ENCODE measurements at regions not wholly inside any gene's neighbourhood (a gene's known extent, or its start where the extent isn't known, plus 50 kb on each side); places are given as distances from the start of the nearest gene placed in this dataset.

DNA sequence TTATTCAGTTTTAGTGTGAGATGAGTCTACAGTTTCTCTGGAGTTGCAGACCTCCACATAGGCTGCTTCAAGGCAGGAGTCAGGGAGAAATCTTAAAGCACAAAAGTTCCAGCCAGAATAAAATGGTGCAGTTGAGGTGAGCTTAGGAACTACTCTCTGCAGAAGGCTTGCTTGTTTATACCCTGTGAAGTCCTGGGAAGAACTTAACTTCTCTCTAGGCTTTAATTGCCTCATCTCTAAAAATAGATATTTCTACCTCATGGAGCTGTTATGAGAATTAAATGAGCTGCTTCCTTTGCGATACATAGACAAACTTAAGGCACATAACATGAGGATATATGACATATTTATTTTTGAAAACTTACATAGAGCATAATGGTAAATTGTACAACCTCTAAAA is 286.2 kb downstream of the GPATCH2 start:
- Histone ChIP-seq H3K9me3 (ENCODE audit: low read depth) (no peaks in the 10 kb centered on the region), H3K36me3 (no peaks in the 10 kb centered on the region), H3K4me3 (no peak overlapping the region), H3K27ac (no peak overlapping the region), H3K27me3 (no peaks in the 10 kb centered on the region), H3K4me1 (ENCODE audit: low read depth) (peaks cover 21% of the 10 kb centered on the region)
- no peak for DNase-seq (ENCODE audit: low read depth in 1 of 2, low spot score in 1 of 2)
- TF ChIP-seq, protein P1, sequence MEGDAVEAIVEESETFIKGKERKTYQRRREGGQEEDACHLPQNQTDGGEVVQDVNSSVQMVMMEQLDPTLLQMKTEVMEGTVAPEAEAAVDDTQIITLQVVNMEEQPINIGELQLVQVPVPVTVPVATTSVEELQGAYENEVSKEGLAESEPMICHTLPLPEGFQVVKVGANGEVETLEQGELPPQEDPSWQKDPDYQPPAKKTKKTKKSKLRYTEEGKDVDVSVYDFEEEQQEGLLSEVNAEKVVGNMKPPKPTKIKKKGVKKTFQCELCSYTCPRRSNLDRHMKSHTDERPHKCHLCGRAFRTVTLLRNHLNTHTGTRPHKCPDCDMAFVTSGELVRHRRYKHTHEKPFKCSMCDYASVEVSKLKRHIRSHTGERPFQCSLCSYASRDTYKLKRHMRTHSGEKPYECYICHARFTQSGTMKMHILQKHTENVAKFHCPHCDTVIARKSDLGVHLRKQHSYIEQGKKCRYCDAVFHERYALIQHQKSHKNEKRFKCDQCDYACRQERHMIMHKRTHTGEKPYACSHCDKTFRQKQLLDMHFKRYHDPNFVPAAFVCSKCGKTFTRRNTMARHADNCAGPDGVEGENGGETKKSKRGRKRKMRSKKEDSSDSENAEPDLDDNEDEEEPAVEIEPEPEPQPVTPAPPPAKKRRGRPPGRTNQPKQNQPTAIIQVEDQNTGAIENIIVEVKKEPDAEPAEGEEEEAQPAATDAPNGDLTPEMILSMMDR (IDR thresholded peaks at IDR 0.05; ENCODE audit: low read depth, low read length) = no peak

DNA sequence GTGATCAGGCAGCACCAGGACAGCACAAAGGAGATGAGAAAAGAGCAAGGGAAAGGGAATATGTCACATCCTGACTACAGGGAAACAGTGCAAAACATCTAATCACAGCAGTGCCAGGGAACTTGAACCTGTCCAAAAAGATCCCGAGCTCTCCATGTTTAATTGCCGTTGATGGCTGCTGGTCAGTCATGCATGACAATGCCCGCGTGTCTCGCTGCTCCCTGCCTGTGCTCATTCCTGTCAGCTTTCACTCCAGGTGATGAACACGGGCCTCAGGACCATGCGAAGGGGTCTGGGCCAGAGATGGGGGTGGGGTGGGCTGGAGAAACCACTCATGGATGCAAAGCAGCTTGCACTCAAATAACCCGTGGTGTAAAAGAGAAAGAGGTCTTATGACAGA is 287.0 kb downstream of the GPATCH2 start:
- TF ChIP-seq, protein P1 (IDR thresholded peaks at IDR 0.05; ENCODE audit: low read depth, low read length) = no peak
- H3K9me3 ChIP-seq (ENCODE audit: low read depth) = no peaks in the 10 kb centered on the region
- no peak overlapping the region for H3K4me3 ChIP-seq
- no peaks in the 10 kb centered on the region for H3K36me3 ChIP-seq
- H3K27me3 ChIP-seq = no peaks in the 10 kb centered on the region
- peaks cover 21% of the 10 kb centered on the region for H3K4me1 ChIP-seq (ENCODE audit: low read depth)
- no peak for DNase-seq (ENCODE audit: low read depth in 1 of 2, low spot score in 1 of 2)
- no peak overlapping the region for H3K27ac ChIP-seq

DNA sequence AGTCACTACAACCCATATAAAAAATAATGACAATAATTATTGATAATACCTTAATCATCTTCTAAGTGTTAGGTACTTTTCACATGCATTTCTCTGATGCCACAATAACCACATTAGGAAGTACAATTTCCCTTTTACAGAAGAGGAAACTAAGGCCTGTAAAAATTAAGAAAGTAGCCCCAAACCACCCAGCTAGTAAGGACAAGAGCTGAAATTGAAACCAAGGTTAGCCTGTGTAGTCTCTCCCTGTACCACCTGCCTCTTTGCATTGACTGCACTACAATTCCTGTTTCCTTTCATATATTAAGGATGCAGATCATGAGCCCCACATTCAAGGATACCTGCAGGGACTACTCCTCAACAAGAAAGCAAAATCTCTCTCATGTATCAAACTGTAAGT is 288.8 kb downstream of the GPATCH2 start:
- no peaks in the 10 kb centered on the region for H3K9me3 ChIP-seq (ENCODE audit: low read depth)
- H3K36me3 ChIP-seq = no peaks in the 10 kb centered on the region
- H3K27me3 ChIP-seq = no peaks in the 10 kb centered on the region
- no peak overlapping the region for H3K4me3 ChIP-seq
- H3K4me1 ChIP-seq (ENCODE audit: low read depth) = peaks cover 21% of the 10 kb centered on the region
- peak overlapping the region; percentile 32 for H3K27ac ChIP-seq
- no peak for DNase-seq (ENCODE audit: low read depth in 1 of 2, low spot score in 1 of 2)
- TF ChIP-seq, protein P1 (IDR thresholded peaks at IDR 0.05; ENCODE audit: low read depth, low read length) = no peak

DNA sequence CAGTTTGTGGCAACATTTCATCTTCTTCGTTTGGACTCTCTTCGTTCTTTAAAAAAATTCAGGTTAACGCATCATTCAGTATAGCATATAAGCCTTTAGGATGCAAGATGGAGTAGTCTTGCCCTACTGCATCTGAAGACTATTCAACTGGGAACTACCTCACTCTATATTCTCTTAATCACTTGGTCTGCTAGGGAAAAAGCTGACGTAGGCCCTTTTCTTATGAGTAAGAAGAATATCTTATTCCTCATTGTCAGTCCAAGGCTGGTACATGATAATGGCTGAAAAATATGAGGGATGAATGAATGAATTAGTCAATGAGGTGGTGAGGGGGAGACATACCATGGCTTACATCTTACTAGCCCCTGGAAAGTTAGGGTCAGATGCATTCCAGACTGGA is 294.2 kb downstream of the GPATCH2 start:
- Histone ChIP-seq H3K4me1 (ENCODE audit: low read depth) (peaks cover 17% of the 10 kb centered on the region), H3K36me3 (no peaks in the 10 kb centered on the region), H3K27me3 (no peaks in the 10 kb centered on the region), H3K27ac (no peak overlapping the region), H3K9me3 (ENCODE audit: low read depth) (no peaks in the 10 kb centered on the region), H3K4me3 (no peak overlapping the region)
- DNase-seq (ENCODE audit: low read depth in 1 of 2, low spot score in 1 of 2) = no peak
- TF ChIP-seq, protein P1 (IDR thresholded peaks at IDR 0.05; ENCODE audit: low read depth, low read length) = no peak

DNA sequence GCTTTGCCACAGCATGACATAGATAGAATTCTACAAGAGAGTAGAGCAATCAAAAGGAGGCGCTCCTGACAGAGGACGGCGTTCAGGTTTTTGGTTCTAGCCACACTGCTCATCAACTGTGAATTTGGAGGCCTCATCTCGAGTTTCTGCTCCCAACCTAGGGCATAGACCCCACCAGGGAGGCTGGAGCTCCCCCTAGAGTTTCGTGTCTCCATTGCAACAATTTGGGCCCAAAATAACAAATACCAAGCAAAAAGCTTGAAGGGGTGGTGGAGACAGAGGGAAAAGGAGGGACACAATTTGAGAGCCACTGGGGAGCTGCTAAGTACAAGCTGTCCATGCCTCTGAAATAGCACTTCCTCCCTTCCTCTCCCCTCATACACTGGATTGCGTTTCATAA is 297.0 kb downstream of the GPATCH2 start:
- H3K27me3 ChIP-seq = no peaks in the 10 kb centered on the region
- TF ChIP-seq, protein P1 (IDR thresholded peaks at IDR 0.05; ENCODE audit: low read depth, low read length) = peak; percentile 81
- H3K4me3 ChIP-seq = no peak overlapping the region
- peak; percentile 46 to 49 for DNase-seq (ENCODE audit: low read depth in 1 of 2, low spot score in 1 of 2)
- H3K27ac ChIP-seq = no peak overlapping the region
- peaks cover 14% of the 10 kb centered on the region for H3K4me1 ChIP-seq (ENCODE audit: low read depth)
- no peaks in the 10 kb centered on the region for H3K36me3 ChIP-seq
- no peaks in the 10 kb centered on the region for H3K9me3 ChIP-seq (ENCODE audit: low read depth)

Data from cardiac muscle cell (in vitro differentiated cells and primary cell).